LoVo (cell line): ENCODE measurements at regions not wholly inside any gene's neighbourhood (a gene's known extent, or its start where the extent isn't known, plus 50 kb on each side); places are given as distances from the start of the nearest gene placed in this dataset.
"Not testable (repeated sequence)": the region's sequence is repeated elsewhere in the genome, so short reads cannot be mapped to it uniquely, and the experiment has no call there.

Source experiments
- DNase-seq: peaks from one replicate; pipeline ENCODE4 v3.0.0-alpha.2; 2016; ENCODE audit warnings: low spot score

DNA sequence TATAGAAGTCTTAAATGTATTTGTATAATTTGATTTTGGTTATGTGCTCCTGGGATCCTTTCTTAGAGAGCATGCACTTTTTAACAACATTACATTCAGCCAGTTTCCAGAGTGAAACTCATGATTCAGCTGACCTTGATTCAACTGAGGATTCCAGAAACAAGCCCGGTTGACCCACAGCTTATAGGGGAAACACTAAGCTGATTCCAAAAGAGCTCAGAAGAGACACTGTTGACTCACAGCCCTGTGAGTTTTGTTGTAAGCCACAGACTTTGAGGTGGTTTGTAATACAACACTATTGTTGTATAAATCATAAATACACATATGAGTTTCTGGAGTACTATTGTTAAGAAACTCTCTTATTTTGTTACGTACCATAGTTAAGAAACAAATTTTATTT is 133.8 kb upstream of the MGAT4C start:
- DNase-seq, result no peak

DNA sequence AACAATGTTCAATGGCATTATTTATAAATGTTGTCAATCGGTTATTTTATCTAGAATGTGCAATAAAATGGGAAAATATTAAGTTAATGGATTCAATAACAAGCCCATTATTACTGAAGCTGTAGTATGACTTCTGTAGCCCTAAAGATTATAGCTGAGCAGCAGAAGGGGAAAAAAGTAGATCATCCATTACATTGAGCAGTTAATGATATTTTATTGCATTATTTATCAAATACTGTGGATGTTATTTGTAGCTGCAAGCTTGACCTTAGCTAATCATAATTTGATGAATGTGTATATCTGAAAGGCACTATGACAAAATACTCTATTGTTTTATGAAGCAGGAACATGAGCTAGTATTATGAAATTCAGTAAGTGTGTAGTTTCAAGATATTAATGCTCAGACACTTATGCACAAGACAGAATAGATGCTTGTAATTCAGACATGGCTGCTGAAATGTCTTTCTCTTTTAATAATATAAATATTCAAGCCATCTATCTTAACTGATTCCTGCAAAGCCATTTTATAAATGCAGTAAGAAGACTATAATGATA is 131.5 kb upstream of the MGAT4C start:
- DNase-seq, result no peak

DNA sequence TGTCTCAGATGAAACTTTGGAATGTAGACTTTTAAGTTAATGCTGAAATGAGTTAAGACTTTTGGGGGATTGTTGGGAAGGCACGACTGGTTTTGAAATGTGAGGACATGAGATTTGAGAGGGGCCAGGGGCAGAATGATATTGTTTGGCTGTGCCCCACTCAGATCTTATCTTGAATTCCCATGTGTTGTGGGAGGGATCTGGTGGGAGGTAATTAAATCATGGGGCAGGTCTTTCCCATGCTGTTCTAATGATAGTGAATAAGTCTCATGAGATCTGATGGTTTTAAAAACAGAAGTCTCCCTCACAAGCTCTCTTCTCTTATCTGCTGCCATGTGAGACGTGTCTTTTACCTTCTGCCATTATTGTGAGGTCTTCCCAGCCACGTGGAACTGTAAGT is 127.6 kb upstream of the MGAT4C start:
- DNase-seq, result not testable (repeated sequence)

DNA sequence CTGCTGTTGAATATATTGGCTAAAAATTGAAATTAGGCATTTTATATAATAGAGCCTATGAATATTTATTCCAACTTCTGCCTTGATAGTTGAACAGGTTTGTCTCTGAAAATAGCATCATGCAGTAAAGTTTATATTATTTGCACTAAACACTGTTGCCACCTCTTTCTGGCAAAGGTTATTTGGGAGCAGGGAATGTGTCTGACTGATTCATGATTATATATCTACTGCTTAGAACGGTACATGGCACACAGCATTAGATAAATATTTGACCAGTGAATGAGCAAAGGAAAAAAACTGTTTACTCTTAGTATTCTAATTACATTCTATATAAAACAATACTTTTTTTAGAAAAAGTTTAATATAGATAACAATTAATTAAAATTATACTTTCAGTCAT is 123.1 kb upstream of the MGAT4C start:
- no peak for DNase-seq

DNA sequence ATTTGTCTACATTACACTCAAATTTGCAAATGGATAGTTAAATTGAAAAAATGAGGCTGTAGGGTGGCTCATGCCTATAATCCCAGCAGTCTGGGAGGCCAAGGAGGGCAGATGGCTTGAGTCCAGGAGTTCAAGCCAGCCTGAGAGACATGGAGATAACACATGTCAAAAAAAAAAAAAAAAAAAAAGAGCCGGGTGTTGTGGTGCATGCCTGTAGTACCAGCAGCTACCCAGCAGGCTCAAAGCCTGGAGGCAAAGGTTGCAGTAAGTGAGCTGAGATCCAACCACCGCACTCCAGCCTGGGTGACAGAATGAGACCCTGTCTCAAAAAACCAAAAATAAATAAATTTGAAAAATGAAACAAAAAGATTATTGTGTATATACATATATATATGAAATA is 119.9 kb upstream of the MGAT4C start:
- no peak for DNase-seq

DNA sequence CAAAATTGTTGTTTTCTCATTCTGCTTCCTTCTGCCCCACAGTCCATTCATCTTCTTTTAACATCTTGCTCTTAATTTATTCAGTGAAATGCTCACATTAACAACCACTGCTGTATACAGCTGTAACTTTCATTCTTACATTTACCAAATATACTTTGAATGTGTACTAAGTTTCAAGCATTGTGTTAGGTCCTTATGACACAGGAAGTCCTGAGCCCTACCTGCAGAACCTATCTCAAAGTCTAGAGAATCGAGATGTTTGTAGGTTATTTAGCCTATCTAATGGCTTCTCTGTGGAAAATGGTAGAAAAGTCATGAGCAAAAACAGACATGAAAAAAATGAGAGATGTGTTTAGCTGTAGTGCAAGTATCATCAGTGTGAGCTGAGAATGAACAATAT is 117.6 kb upstream of the MGAT4C start:
- no peak for DNase-seq

DNA sequence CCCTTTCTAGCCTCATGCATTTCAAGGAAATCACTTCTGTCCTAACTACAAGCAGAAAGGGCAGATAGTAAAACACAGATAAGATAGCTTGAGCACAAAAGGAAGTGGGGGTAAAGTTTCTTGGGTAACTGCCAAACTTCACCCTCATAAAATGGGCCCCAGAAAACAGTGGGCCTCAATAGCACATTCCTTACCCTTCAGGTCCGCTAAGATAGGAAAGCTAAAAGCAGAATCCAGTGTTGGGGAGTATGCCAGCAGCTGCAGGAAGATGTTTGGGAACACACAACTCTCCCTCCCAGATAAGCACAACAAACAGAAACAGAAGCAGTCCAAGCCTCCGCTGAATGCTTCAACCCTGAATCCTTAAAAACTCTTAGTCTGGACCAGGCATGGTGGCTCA is 110.9 kb upstream of the MGAT4C start:
- DNase-seq, result no peak

DNA sequence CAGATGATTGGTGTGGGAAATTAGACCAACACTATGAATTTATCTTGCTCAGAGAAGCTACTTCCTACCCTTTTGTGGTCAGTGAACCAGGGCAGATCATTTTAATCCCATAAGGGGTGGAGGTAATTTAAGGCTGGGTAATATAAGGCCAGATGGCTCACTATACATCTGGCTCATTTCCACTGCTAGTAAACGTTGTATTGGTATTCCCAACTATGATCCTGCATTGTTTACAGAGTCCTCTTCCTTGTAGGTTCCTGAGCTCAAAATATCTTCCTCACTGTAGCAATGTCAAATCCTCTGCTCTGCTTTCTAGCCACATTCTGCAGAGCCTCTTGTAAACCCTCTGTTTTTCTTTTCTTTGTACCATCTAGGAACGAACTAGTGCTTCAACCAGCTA is 93.0 kb upstream of the MGAT4C start:
- DNase-seq, result no peak

DNA sequence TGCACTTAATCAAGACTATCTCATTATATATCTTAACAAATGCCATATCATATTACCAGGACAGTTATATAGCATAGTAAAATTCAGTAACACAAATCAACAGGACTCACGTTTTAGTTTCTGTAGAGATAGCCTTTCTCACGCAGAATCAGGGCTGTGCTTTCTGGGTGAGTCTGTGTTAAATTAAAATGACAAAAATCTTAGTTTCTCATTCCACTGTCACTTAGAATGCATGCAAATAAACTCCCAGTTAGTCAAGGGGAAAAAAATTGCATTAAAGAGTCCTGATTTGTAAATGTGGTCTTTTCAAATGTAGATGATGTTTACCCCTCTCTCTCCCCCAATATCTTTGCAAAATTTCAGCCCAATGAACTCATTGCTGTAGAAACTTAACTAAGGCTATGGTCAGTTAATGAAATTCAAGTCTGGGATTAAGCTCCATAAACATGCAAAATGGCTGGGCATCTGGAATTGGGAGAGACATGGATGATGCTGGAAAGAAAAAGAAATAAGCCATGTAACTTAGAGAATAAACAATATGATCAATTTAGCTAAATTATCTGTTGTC is 77.8 kb upstream of the MGAT4C start:
- DNase-seq, result no peak

DNA sequence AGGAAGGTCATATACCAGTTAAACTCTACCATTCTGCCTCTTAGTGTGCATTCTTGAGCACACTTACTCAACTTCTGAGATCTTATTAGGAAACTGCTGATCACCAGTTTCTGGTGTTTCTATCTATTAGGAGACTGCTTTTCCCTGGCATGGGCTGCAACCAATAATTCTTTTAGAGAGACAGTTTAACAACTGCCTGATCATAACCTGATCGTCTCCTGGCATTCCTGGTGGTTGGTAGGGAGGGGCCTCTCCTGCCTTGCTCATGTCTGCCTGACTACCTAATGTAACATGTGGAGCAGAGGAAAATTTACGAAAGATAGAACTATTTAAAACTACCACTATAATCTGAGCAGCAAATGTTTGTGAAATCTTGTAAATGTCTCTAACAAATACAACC is 75.3 kb upstream of the MGAT4C start:
- DNase-seq, result no peak

DNA sequence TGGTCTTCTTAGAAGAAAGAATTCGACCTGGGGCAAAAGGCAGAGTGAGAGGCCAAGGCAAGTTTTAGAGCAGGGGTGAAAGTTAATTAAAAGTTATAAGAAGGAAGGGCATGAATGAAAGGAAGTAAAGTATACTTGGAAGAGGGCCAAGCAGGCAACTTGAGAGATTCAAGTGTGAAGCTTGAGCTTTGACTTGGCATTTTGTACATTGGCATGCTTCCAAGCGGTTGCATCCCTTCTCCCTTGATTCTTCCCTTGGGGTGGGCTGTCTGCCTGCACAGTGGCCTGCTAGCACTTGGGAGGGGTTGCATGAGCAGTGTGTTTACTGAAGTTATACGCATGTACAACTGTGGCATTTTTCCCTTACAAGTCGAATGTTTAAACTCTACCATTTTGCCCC is 74.8 kb upstream of the MGAT4C start:
- no peak for DNase-seq

DNA sequence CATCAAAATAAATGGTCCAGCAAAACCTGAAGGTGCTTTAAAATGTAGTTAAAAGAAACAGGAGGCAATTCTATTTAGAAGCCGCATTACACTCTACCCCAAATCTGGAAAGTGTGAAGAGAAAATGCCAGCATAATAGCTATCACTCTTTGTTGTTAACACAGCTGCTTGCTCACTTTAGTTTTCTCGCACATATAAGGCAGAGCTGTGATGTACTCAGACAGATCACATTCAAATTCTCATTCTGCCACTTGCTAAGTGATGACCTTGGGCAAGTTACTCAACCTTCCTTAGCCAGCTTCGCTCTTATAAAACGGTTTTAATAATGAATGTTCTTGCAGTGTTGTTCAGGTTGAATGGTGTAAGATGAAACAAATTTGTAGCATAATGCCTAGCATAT is 56.0 kb upstream of the MGAT4C start:
- DNase-seq, result no peak
